ENCODE measurements at regions not wholly inside any gene's neighbourhood (a gene's known extent, or its start where the extent isn't known, plus 50 kb on each side); places are given as distances from the start of the nearest gene placed in this dataset.

DNA sequence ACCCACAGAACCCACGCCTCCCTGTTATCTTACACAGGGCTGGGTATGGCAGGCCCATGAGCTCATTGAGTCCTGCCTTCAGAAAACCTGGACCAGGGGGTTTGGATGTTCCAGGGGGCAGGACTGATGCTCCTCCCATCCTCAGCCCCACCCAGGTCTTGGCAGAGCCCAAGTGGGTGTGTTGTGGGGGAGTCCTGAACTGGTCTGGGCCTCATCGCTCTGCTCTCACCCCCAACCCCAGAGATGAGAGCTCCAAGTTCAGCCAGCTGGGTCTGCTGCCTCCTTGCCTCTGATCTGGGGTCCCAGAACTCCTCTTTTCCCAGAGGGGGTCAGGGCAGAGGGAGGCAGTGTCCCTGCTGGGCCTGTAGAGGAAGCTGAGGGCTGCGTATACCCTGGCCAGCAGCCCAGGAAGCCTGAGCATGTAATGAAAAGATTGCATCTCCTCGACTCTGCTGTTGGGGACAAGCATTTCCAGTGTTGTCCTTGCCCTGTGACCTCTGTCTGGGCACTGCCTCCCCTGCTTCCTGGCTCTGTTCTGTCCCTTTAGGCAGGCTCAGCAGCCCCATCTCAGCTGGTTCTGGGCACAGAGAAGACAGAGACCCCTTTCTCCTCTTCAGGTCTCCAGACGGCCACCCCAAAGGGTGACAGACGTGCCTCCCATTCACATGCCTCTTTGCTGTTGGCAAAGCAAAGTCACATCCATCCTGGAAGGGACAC is 54.7 kb upstream of the EPS8L3 start:
- Histone ChIP-seq H2AFZ (ENCODE audit: low read length) (no peak overlapping the region), H3K4me1 (ENCODE audit: insufficient read depth, low read length) (peaks cover 44% of the 10 kb centered on the region), H3K79me2 (ENCODE audit: insufficient read depth, low read length) (no peaks in the 10 kb centered on the region), H4K20me1 (ENCODE audit: insufficient read depth, low read length) (no peaks in the 10 kb centered on the region), H3K9ac (ENCODE audit: insufficient read depth, low read depth, low read length) (no peak overlapping the region), H3K9me3 (ENCODE audit: low read length) (peaks cover 8% of the 10 kb centered on the region), H3K36me3 (replicated peaks in 1 of 2; ENCODE audit: control insufficient read depth in 1 of 2, insufficient read depth in 2 of 2, low read length in 2 of 2) (no peaks in the 10 kb centered on the region), H3K4me2 (ENCODE audit: low read depth, low read length) (peak overlapping the region; percentile 28), H3K27ac (ENCODE audit: extremely low read length, insufficient read depth, low read length) (no peak overlapping the region), H3K4me3 (replicated peaks in 1 of 3; ENCODE audit: insufficient read depth in 1 of 3, low read depth in 2 of 3, low read length in 3 of 3) (no peak overlapping the region), H3K27me3 (ENCODE audit: control insufficient read depth in 1 of 2, insufficient read depth in 2 of 2, low read length in 2 of 2) (peaks cover 0 to 3% of the 10 kb centered on the region in 2 experiments; a peak in 2 of 5 replicates)
- no TSS peak for BruUV-seq (replicated peaks)
- POLR2A ChIA-PET: no interaction called here
- FAIRE-seq (peak; percentile 8), ATAC-seq (peak; percentile 77), DNase-seq (ENCODE audit: low spot score) (peak; percentile 23)
- WGBS (ENCODE audit: low lambda C conversion rate): 33% methylated on average over 2 of the region's 6 CpGs
- in situ Hi-C loops (cut with HindIII; ENCODE audit: extremely low pct_ligation_motif_present, low pct_unique_long_range_greater_than_20kb): loop anchor here (5.0 kb wide), 1 partner anchor 79 kb away; no protein-coding TSS in a partner anchor
- CTCF ChIA-PET (ENCODE audit: low intra/inter-chr PET ratio, low total read pairs): no interaction called here
- intact Hi-C loops (cut with micrococcal nuclease; ENCODE audit: unreplicated experiment): no loop called here
- no peak for TF ChIP-seq MEIS1 (CRISPR knock-in tag; IDR thresholded peaks at IDR 0.05; ENCODE audit: borderline replicate concordance)
- 0 out of 2 replicates have a peak, but pooled peaks have one; percentile 23 for TF ChIP-seq ZSCAN25 (CRISPR knock-in tag; IDR thresholded peaks at IDR 0.05)
- TF ChIP-seq, protein P1, sequence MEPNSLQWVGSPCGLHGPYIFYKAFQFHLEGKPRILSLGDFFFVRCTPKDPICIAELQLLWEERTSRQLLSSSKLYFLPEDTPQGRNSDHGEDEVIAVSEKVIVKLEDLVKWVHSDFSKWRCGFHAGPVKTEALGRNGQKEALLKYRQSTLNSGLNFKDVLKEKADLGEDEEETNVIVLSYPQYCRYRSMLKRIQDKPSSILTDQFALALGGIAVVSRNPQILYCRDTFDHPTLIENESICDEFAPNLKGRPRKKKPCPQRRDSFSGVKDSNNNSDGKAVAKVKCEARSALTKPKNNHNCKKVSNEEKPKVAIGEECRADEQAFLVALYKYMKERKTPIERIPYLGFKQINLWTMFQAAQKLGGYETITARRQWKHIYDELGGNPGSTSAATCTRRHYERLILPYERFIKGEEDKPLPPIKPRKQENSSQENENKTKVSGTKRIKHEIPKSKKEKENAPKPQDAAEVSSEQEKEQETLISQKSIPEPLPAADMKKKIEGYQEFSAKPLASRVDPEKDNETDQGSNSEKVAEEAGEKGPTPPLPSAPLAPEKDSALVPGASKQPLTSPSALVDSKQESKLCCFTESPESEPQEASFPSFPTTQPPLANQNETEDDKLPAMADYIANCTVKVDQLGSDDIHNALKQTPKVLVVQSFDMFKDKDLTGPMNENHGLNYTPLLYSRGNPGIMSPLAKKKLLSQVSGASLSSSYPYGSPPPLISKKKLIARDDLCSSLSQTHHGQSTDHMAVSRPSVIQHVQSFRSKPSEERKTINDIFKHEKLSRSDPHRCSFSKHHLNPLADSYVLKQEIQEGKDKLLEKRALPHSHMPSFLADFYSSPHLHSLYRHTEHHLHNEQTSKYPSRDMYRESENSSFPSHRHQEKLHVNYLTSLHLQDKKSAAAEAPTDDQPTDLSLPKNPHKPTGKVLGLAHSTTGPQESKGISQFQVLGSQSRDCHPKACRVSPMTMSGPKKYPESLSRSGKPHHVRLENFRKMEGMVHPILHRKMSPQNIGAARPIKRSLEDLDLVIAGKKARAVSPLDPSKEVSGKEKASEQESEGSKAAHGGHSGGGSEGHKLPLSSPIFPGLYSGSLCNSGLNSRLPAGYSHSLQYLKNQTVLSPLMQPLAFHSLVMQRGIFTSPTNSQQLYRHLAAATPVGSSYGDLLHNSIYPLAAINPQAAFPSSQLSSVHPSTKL (CRISPR knock-in tag; IDR thresholded peaks at IDR 0.05): 0 out of 2 replicates have a peak, but pooled peaks have one; percentile 18
- TF ChIP-seq, protein P2, sequence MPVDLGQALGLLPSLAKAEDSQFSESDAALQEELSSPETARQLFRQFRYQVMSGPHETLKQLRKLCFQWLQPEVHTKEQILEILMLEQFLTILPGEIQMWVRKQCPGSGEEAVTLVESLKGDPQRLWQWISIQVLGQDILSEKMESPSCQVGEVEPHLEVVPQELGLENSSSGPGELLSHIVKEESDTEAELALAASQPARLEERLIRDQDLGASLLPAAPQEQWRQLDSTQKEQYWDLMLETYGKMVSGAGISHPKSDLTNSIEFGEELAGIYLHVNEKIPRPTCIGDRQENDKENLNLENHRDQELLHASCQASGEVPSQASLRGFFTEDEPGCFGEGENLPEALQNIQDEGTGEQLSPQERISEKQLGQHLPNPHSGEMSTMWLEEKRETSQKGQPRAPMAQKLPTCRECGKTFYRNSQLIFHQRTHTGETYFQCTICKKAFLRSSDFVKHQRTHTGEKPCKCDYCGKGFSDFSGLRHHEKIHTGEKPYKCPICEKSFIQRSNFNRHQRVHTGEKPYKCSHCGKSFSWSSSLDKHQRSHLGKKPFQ (CRISPR knock-in tag; IDR thresholded peaks at IDR 0.05; ENCODE audit: insufficient replicate concordance): no peak
- TF ChIP-seq SOX5 (CRISPR knock-in tag; IDR thresholded peaks at IDR 0.05; ENCODE audit: borderline replicate concordance): no peak
- no peak for TF ChIP-seq SRSF9 (IDR thresholded peaks at IDR 0.05; ENCODE audit: borderline replicate concordance, insufficient read depth, low read depth, low read length, poor library complexity, severe bottlenecking)
- TF ChIP-seq BCL6 (CRISPR knock-in tag; IDR thresholded peaks at IDR 0.05): 0 out of 2 replicates have a peak, but pooled peaks have one; percentile 27
- TF ChIP-seq, protein P3, sequence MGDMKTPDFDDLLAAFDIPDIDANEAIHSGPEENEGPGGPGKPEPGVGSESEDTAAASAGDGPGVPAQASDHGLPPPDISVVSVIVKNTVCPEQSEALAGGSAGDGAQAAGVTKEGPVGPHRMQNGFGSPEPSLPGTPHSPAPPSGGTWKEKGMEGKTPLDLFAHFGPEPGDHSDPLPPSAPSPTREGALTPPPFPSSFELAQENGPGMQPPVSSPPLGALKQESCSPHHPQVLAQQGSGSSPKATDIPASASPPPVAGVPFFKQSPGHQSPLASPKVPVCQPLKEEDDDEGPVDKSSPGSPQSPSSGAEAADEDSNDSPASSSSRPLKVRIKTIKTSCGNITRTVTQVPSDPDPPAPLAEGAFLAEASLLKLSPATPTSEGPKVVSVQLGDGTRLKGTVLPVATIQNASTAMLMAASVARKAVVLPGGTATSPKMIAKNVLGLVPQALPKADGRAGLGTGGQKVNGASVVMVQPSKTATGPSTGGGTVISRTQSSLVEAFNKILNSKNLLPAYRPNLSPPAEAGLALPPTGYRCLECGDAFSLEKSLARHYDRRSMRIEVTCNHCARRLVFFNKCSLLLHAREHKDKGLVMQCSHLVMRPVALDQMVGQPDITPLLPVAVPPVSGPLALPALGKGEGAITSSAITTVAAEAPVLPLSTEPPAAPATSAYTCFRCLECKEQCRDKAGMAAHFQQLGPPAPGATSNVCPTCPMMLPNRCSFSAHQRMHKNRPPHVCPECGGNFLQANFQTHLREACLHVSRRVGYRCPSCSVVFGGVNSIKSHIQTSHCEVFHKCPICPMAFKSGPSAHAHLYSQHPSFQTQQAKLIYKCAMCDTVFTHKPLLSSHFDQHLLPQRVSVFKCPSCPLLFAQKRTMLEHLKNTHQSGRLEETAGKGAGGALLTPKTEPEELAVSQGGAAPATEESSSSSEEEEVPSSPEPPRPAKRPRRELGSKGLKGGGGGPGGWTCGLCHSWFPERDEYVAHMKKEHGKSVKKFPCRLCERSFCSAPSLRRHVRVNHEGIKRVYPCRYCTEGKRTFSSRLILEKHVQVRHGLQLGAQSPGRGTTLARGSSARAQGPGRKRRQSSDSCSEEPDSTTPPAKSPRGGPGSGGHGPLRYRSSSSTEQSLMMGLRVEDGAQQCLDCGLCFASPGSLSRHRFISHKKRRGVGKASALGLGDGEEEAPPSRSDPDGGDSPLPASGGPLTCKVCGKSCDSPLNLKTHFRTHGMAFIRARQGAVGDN (CRISPR knock-in tag; IDR thresholded peaks at IDR 0.05): peak; percentile 44
- TF ChIP-seq TCF7L2 (IDR thresholded peaks at IDR 0.05; ENCODE audit: low read depth, low read length): no peak
- TF ChIP-seq ZNF382 (CRISPR knock-in tag; IDR thresholded peaks at IDR 0.05; ENCODE audit: borderline replicate concordance): no peak
- 0 out of 2 replicates have a peak, but pooled peaks have one; percentile 48 for TF ChIP-seq NR2C2 (CRISPR knock-in tag; IDR thresholded peaks at IDR 0.05; ENCODE audit: borderline replicate concordance)
- no peak for TF ChIP-seq MED8 (CRISPR knock-in tag; IDR thresholded peaks at IDR 0.05; ENCODE audit: insufficient replicate concordance)
